ENCODE measurements at regions not wholly inside any gene's neighbourhood (a gene's known extent, or its start where the extent isn't known, plus 50 kb on each side); places are given as distances from the start of the nearest gene placed in this dataset.

GRCh38 chr20:52565614-52566013 lies 374.0 kb upstream of the ZFP64 start:
- TF ChIP-seq CTCF (IDR thresholded peaks at IDR 0.05; ENCODE audit: poor library complexity, severe bottlenecking) (no peak), MXI1 (conservative IDR thresholded peaks at IDR 0.05; ENCODE audit: poor library complexity, severe bottlenecking) (no peak), EP300 (conservative IDR thresholded peaks at IDR 0.05; ENCODE audit: poor library complexity, severe bottlenecking) (no peak), POLR2AphosphoS5 (IDR thresholded peaks at IDR 0.05) (no peak), TAF1 (IDR thresholded peaks at IDR 0.05; ENCODE audit: low read depth) (no peak), SMC3 (conservative IDR thresholded peaks at IDR 0.05; ENCODE audit: poor library complexity) (no peak), REST (IDR thresholded peaks at IDR 0.05; ENCODE audit: borderline replicate concordance) (no peak), EZH2 (IDR thresholded peaks at IDR 0.05; ENCODE audit: borderline replicate concordance, insufficient read depth, low read length, poor library complexity, severe bottlenecking) (no peak), RAD21 (conservative IDR thresholded peaks at IDR 0.05) (no peak)
